Mesenchymal stem cell (in vitro differentiated cells and primary cell): ENCODE measurements at regions not wholly inside any gene's neighbourhood (a gene's known extent, or its start where the extent isn't known, plus 50 kb on each side); places are given as distances from the start of the nearest gene placed in this dataset.

Source experiments
- DNase-seq: peaks from one replicate; pipeline ENCODE4 v3.0.0-alpha.2; 2013
- H2AFZ ChIP-seq: one replicate; pipeline ENCODE4 v1.6.1; 2013; ENCODE audit warnings: low read depth, mild to moderate bottlenecking, control low read depth, inconsistent platforms, low read length, moderate library complexity
- H2AK5ac ChIP-seq: 2 replicates; pipeline ENCODE4 v1.6.1; 2013; ENCODE audit warnings: low read length, moderate library complexity, mild to moderate bottlenecking, inconsistent platforms; ENCODE audit not compliant: severe bottlenecking
- H2BK120ac ChIP-seq: one replicate; pipeline ENCODE4 v1.6.1; 2013; ENCODE audit warnings: low read depth, mild to moderate bottlenecking, inconsistent platforms, low read length, moderate library complexity
- H2BK12ac ChIP-seq, 2 experiments: one replicate each; pipeline ENCODE4 v1.6.1; 2013; ENCODE audit warnings: inconsistent platforms in 2 of 2, low read length in 2 of 2, mild to moderate bottlenecking in 2 of 2, moderate library complexity in 2 of 2, control low read depth in 1 of 2
- H2BK15ac ChIP-seq: one replicate; pipeline ENCODE4 v1.6.1; 2013; ENCODE audit warnings: mild to moderate bottlenecking, low read depth, inconsistent platforms; ENCODE audit not compliant: poor library complexity, severe bottlenecking
- H2BK5ac ChIP-seq: 2 replicates; pipeline ENCODE4 v1.6.1; 2013; ENCODE audit warnings: low read depth, mild to moderate bottlenecking, low read length, control low read depth, inconsistent platforms; ENCODE audit not compliant: poor library complexity, severe bottlenecking
- H3K14ac ChIP-seq, 2 experiments: one replicate each; pipeline ENCODE4 v1.6.1; 2013; ENCODE audit warnings: inconsistent platforms in 2 of 2, low read length in 2 of 2, control low read depth in 1 of 2, mild to moderate bottlenecking in 1 of 2, moderate library complexity in 1 of 2
- H3K18ac ChIP-seq, 2 experiments: one replicate each; pipeline ENCODE4 v1.6.1; 2013; ENCODE audit warnings: inconsistent platforms in 2 of 2, low read length in 2 of 2, control low read depth in 1 of 2, low read depth in 1 of 2, mild to moderate bottlenecking in 1 of 2
- H3K23ac ChIP-seq, 2 experiments: one replicate each; pipeline ENCODE4 v1.6.1; 2013; ENCODE audit warnings: inconsistent platforms in 2 of 2, low read length in 2 of 2, mild to moderate bottlenecking in 2 of 2, moderate library complexity in 2 of 2, control low read depth in 1 of 2
- H3K27ac ChIP-seq: 2 replicates; pipeline ENCODE4 v1.5.1; 2013; ENCODE audit warnings: mild to moderate bottlenecking, moderate library complexity, low read length, control low read depth, inconsistent platforms; ENCODE audit not compliant: poor library complexity, severe bottlenecking
- H3K27me3 ChIP-seq, 2 experiments: 2 replicates each; pipeline versions ENCODE4 v1.6.1 to v1.7.0; 2013; ENCODE audit warnings: low read length in 2 of 2, mild to moderate bottlenecking in 2 of 2, moderate library complexity in 2 of 2, control low read depth in 1 of 2, inconsistent platforms in 1 of 2; ENCODE audit not compliant: control insufficient read depth in 1 of 2, insufficient read depth in 1 of 2
- H3K36me3 ChIP-seq, 2 experiments: 2 replicates each; pipeline versions ENCODE4 v1.6.1 to v1.7.0; 2013; ENCODE audit warnings: low read length in 2 of 2, control low read depth in 1 of 2, inconsistent platforms in 1 of 2, low read depth in 1 of 2, mild to moderate bottlenecking in 1 of 2; ENCODE audit not compliant: insufficient read depth in 2 of 2, control insufficient read depth in 1 of 2
- H3K4ac ChIP-seq, 2 experiments: one replicate each; pipeline ENCODE4 v1.6.1; 2013; ENCODE audit warnings: inconsistent platforms in 2 of 2, low read length in 2 of 2, mild to moderate bottlenecking in 2 of 2, moderate library complexity in 2 of 2, control low read depth in 1 of 2, low read depth in 1 of 2
- H3K4me1 ChIP-seq: 2 replicates; pipeline ENCODE4 v1.6.1; 2013; ENCODE audit warnings: low read depth, low read length, control low read depth; ENCODE audit not compliant: control insufficient read depth, insufficient read depth
- H3K4me2 ChIP-seq: 2 replicates; pipeline ENCODE4 v1.6.1; 2013; ENCODE audit warnings: low read length, mild to moderate bottlenecking, inconsistent platforms; ENCODE audit not compliant: poor library complexity, severe bottlenecking
- H3K4me3 ChIP-seq, 2 experiments: 2 replicates each; pipeline versions ENCODE4 v1.5.1 to v1.7.0; 2013; ENCODE audit warnings: low read length in 2 of 2, mild to moderate bottlenecking in 2 of 2, control low read depth in 1 of 2, low read depth in 1 of 2; ENCODE audit not compliant: insufficient read depth in 1 of 2
- H3K79me1 ChIP-seq: replicated peaks from 2 replicates; pipeline ENCODE4 v1.6.1; 2013; ENCODE audit warnings: mild to moderate bottlenecking, control low read depth, low read length, inconsistent platforms; ENCODE audit not compliant: poor library complexity, severe bottlenecking
- H3K9ac ChIP-seq: 2 replicates; pipeline ENCODE4 v1.7.0; 2013; ENCODE audit warnings: mild to moderate bottlenecking, low read length, moderate library complexity
- H3K9me3 ChIP-seq: 2 replicates; pipeline ENCODE4 v1.7.0; 2013; ENCODE audit warnings: mild to moderate bottlenecking, low read length; ENCODE audit not compliant: control insufficient read depth
- H4K8ac ChIP-seq: one replicate; pipeline ENCODE4 v1.6.1; 2013; ENCODE audit warnings: inconsistent platforms, mild to moderate bottlenecking, low read length, moderate library complexity
- H4K91ac ChIP-seq: one replicate; pipeline ENCODE4 v1.6.1; 2013; ENCODE audit warnings: mild to moderate bottlenecking, low read length, inconsistent platforms
- WGBS: methylation state at CpG from one replicate; pipeline ENCODE4 v1.1.7; 2013; ENCODE audit warnings: mixed read lengths; 5-methylcytosine and 5-hydroxymethylcytosine counted together

GRCh38 chr20:22098511-22098910 lies 393.0 kb downstream of the PAX1 start:
- Histone ChIP-seq H3K4ac (no peak overlapping the region), H3K4me2 (no peak overlapping the region), H3K27me3 (no peaks in the 10 kb centered on the region), H4K91ac (no peak overlapping the region), H3K79me1 (no peaks in the 10 kb centered on the region), H3K18ac (no peak overlapping the region), H3K9ac (no peak overlapping the region), H2BK15ac (no peak overlapping the region), H3K9me3 (peaks cover 12% of the 10 kb centered on the region), H3K4me1 (no peaks in the 10 kb centered on the region), H3K14ac (no peak overlapping the region), H3K4me3 (no peak overlapping the region), H3K23ac (no peak overlapping the region), H2BK12ac (no peak overlapping the region), H3K27ac (no peak overlapping the region), H4K8ac (no peak overlapping the region), H2BK5ac (no peak overlapping the region), H2BK120ac (no peak overlapping the region), H3K36me3 (no peaks in the 10 kb centered on the region), H2AK5ac (no peak overlapping the region), H2AFZ (no peak overlapping the region)
- DNase-seq = no peak
- WGBS = 86% methylated on average over 2 of the region's 2 CpGs

GRCh38 chr20:22093122-22093521 lies 387.7 kb downstream of the PAX1 start:
- Histone ChIP-seq H3K4me2 (no peak overlapping the region), H4K91ac (no peak overlapping the region), H3K27ac (no peak overlapping the region), H4K8ac (no peak overlapping the region), H3K27me3 (no peaks in the 10 kb centered on the region), H3K36me3 (no peaks in the 10 kb centered on the region), H3K4ac (no peak overlapping the region), H3K14ac (no peak overlapping the region), H3K9me3 (peaks cover 54% of the 10 kb centered on the region), H2BK120ac (no peak overlapping the region), H2AK5ac (no peak overlapping the region), H2BK5ac (no peak overlapping the region), H2BK12ac (no peak overlapping the region), H2AFZ (no peak overlapping the region), H3K9ac (no peak overlapping the region), H3K4me3 (no peak overlapping the region), H3K18ac (no peak overlapping the region), H3K23ac (no peak overlapping the region), H3K79me1 (no peaks in the 10 kb centered on the region), H2BK15ac (no peak overlapping the region), H3K4me1 (no peaks in the 10 kb centered on the region)
- 13% methylated on average over 1 of the region's 1 CpG for WGBS
- no peak for DNase-seq

- Histone ChIP-seq H3K4me2 (no peak overlapping the region), H3K4ac (no peak overlapping the region), H2AK5ac (no peak overlapping the region), H3K27me3 (no peaks in the 10 kb centered on the region), H2BK12ac (no peak overlapping the region), H2BK15ac (no peak overlapping the region), H4K91ac (no peak overlapping the region), H3K9ac (no peak overlapping the region), H3K27ac (no peak overlapping the region), H3K4me3 (no peak overlapping the region), H3K9me3 (peaks cover 43% of the 10 kb centered on the region), H3K36me3 (no peaks in the 10 kb centered on the region), H2BK5ac (no peak overlapping the region), H3K79me1 (no peaks in the 10 kb centered on the region), H3K18ac (no peak overlapping the region), H2AFZ (no peak overlapping the region), H4K8ac (no peak overlapping the region), H3K23ac (no peak overlapping the region), H2BK120ac (no peak overlapping the region), H3K14ac (no peak overlapping the region), H3K4me1 (no peaks in the 10 kb centered on the region)
- 78% methylated on average over 4 of the region's 4 CpGs for WGBS
- DNase-seq = no peak
Observed at GRCh38 chr20:22088882-22089281, 383.4 kb downstream of the PAX1 start.

- H3K9ac ChIP-seq = no peak overlapping the region
- no peak overlapping the region for H2BK15ac ChIP-seq
Observed at GRCh38 chr20:22080985-22081384, 375.5 kb downstream of the PAX1 start.

More at GRCh38 chr20:22080985-22081384, 375.5 kb downstream of the PAX1 start:
- Histone ChIP-seq H4K8ac (no peak overlapping the region), H3K36me3 (no peaks in the 10 kb centered on the region), H4K91ac (no peak overlapping the region), H3K4me2 (no peak overlapping the region), H2BK12ac (no peak overlapping the region), H3K18ac (no peak overlapping the region), H3K4ac (no peak overlapping the region), H3K23ac (no peak overlapping the region), H3K27ac (no peak overlapping the region), H3K4me1 (no peaks in the 10 kb centered on the region), H2BK120ac (no peak overlapping the region), H3K14ac (no peak overlapping the region), H2AFZ (no peak overlapping the region), H3K27me3 (no peaks in the 10 kb centered on the region), H3K9me3 (no peaks in the 10 kb centered on the region), H3K79me1 (no peaks in the 10 kb centered on the region), H2AK5ac (no peak overlapping the region), H3K4me3 (no peak overlapping the region), H2BK5ac (no peak overlapping the region)
- WGBS = no CpG with 5 or more reads among the region's 1 CpG
- no peak for DNase-seq
